ENCODE measurements at regions not wholly inside any gene's neighbourhood (a gene's known extent, or its start where the extent isn't known, plus 50 kb on each side); places are given as distances from the start of the nearest gene placed in this dataset.

GRCh38 chr21:16005996-16006395 lies 276.2 kb downstream of the USP25 start:
- DNase-seq (ENCODE audit: low read depth) = no peak
- TF ChIP-seq CTCF (IDR thresholded peaks at IDR 0.05; ENCODE audit: insufficient read depth, low read depth, low read length, missing control alignments) = no peak
- no peak overlapping the region for H3K4me3 ChIP-seq (ENCODE audit: low read depth, low read length)

DNA sequence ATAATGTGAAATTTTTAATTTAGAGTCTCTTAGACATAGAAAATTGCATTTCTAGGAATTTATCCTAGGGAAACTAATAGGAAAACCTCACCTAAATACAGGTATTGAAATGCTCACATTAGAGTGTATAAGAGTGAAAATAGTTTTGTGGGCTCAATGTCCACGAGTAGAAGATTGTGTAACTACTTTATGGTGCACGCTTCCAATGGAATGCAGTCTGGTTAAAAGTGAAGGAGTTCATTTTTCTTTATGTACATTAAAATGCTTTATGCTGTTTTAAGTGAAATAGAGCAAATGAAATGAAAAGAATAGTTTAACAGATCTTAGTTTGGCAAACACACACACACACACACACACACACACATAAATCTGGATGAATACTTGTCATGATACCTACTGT lies 278.2 kb downstream of the USP25 start:
- H3K4me3 ChIP-seq (ENCODE audit: low read depth, low read length) = no peak overlapping the region
- TF ChIP-seq CTCF (IDR thresholded peaks at IDR 0.05; ENCODE audit: insufficient read depth, low read depth, low read length, missing control alignments) = no peak
- no peak for DNase-seq (ENCODE audit: low read depth)

GRCh38 chr21:16011719-16012118 lies 281.9 kb downstream of the USP25 start:
- DNase-seq (ENCODE audit: low read depth) = no peak
- H3K4me3 ChIP-seq (ENCODE audit: low read depth, low read length) = no peak overlapping the region
- TF ChIP-seq CTCF (IDR thresholded peaks at IDR 0.05; ENCODE audit: insufficient read depth, low read depth, low read length, missing control alignments) = no peak

DNA sequence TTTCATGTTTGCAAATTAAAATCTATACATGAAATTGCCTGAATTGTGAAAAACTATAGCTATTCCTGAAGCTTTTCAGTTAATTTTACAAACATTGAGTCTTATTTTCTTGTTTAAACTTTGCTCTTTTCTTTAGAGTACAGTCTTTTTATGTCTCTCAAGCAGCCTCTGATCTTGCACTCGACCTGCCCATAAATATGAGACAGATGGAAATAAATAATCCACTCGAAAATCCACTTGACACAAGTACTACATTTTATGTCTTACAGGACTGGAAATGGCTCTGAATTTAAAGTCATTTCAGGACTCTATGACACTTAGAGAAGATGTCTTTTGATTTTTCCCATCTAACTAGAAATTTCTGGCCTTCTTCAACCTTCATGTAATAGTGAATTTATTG lies 283.8 kb downstream of the USP25 start:
- no peak for DNase-seq (ENCODE audit: low read depth)
- no peak overlapping the region for H3K4me3 ChIP-seq (ENCODE audit: low read depth, low read length)
- no peak for TF ChIP-seq CTCF (IDR thresholded peaks at IDR 0.05; ENCODE audit: insufficient read depth, low read depth, low read length, missing control alignments)

GRCh38 chr21:16020878-16021277 lies 291.1 kb downstream of the USP25 start:
- TF ChIP-seq CTCF (IDR thresholded peaks at IDR 0.05; ENCODE audit: insufficient read depth, low read depth, low read length, missing control alignments) = no peak
- no peak for DNase-seq (ENCODE audit: low read depth)
- H3K4me3 ChIP-seq (ENCODE audit: low read depth, low read length) = no peak overlapping the region

DNA sequence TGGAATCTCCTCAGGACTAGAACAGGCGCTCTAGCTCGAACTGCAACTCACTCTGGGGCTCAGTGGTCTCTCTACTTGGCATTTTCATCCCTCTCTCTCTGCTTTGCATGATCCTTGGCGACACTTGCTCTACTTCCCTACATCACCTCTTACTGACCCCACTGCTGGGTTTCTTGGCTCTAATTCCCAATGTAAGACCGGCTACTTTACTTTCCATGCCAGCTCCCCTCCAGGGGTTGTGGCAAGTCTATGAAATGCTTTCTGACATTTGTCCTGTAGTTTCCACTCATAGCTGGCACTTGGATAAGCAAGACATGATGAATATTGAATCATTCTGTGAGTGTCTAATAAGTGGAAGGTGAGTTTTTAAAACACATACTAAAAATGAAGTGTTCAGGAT lies 292.3 kb downstream of the USP25 start:
- TF ChIP-seq CTCF (IDR thresholded peaks at IDR 0.05; ENCODE audit: insufficient read depth, low read depth, low read length, missing control alignments) = no peak
- no peak for DNase-seq (ENCODE audit: low read depth)
- H3K4me3 ChIP-seq (ENCODE audit: low read depth, low read length) = no peak overlapping the region

- DNase-seq (ENCODE audit: low read depth) = no peak
- H3K4me3 ChIP-seq (ENCODE audit: low read depth, low read length) = no peak overlapping the region
- no peak for TF ChIP-seq CTCF (IDR thresholded peaks at IDR 0.05; ENCODE audit: insufficient read depth, low read depth, low read length, missing control alignments)
Observed at GRCh38 chr21:16022921-16023320, 293.1 kb downstream of the USP25 start.
